NCI-H748 treated with DMSO at 0.1 percent for 48 hours (cell line): ENCODE measurements at regions not wholly inside any gene's neighbourhood (a gene's known extent, or its start where the extent isn't known, plus 50 kb on each side); places are given as distances from the start of the nearest gene placed in this dataset.
A peak's percentile ranks its signal among the peaks of the same experiment; 100 is the strongest.
"Not testable (repeated sequence)": the region's sequence is repeated elsewhere in the genome, so short reads cannot be mapped to it uniquely, and the experiment has no call there.

Experiments
- DNase-seq: peaks from one replicate; lab custom pipeline; 2025; lab: John Stamatoyannopoulos, UW

- no peak for DNase-seq
Observed at GRCh38 chr5:168093200-168093910, 198.1 kb upstream of the WWC1 start.

DNA sequence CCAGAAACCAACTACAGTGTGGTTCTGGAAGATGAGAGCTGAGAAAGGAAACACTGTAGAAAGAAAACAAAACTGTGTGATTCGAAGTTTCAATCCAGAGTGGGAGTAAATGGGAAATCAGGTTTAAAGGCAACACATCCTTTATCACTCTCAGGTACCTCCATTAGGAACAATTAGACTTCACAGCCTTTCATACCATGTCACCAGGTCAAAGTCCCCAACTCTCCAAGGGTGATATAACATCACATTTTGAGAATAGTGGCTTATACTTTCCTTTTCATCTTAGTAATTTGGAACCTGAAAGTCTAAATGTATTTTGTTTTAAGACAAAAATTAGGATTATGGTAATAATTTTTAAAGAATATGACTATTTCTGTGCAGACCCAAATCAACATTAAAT lies 194.9 kb upstream of the WWC1 start:
- DNase-seq: no peak

DNA sequence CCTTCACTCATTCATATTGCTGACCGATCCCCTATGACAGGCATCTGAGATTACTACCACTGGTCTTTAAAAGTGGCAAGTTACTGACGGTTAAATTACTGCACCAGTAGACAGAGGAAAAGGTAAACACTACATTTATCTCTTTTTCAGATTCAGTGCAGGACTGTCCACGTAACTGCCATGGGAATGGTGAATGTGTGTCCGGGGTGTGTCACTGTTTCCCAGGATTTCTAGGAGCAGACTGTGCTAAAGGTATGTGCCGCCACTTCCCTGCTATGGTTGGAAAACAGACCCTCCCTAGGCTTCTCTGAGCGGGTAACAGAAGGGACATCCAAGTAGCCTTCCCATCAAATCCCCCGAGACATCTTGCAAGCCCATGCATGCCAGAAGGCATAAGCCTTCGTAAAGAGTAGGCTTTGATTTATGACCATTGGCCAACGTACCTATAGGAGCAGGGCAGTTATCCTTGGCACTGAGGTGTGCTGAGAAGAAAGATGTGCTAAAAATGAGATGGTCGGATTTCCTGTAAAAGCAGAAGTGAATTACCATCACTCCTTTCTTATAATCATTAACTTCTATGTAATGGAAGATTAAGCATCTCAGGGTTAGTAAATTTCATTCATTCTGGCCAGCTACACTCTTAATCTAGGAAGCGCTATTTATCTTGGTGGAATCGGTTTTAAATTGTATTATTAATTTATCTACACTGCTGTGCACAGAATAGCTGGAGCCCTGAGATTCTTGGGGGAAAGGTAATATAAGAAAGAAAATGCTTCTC lies 193.4 kb upstream of the WWC1 start:
- no peak for DNase-seq

DNA sequence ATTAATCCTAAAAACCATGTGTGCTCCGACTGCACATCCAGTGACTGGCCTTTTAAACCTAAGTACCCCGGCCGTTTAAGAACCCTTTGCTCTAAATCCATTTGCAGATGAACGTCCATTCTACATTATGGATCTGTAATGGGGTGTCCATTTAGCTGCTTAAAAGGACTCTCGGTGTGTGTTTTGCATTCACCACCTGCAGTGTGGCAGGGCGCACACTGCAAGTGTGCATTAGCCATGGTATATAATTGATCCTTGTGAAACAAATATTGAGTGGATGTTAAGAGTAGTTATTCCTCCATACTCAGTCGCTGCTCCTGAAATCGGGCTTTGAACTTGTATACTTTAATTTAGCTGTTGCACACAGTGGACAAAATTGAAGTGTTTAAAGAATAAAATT lies 190.1 kb upstream of the WWC1 start:
- DNase-seq: no peak

- not testable (repeated sequence) for DNase-seq
Observed at GRCh38 chr5:168103018-168103417, 188.4 kb upstream of the WWC1 start.

GRCh38 chr5:168104350-168104749 lies 187.1 kb upstream of the WWC1 start:
- DNase-seq: no peak

- DNase-seq: no peak
Observed at GRCh38 chr5:168104811-168105481, 186.5 kb upstream of the WWC1 start.

DNA sequence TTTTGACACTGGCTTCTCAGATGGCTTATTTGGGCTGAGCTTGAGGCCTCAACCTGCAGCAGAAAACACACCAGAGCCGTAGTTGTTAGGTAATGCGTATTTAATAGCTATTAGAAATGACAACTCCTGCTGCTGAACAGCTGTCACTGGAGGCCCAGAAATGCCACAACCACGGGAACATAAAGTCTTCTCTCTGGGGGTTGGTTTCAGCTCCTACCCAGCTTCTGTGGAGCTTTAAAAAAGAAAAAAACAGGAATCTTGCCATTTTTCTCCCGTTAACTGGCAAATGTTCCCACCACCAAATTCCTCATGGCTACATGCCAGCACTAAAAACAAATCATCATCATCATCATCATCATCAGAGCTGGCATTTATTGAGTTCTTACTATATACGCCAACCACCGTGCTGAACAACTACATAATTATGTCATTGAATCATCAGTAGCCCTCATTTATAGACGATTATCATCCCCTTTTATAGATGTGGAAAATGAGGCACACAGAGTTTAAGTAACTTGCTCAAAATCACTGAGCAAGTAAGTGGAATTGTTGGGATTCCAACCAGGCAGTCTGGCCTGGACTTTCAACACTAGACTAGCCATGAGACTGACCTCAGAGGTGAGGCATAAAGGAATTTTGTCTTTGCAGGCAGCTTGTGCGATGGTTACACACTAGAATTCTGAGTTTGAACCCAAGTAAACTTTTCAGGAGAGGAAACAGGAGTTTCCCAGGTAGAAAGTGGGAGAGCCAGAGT lies 185.3 kb upstream of the WWC1 start:
- no peak for DNase-seq

- no peak for DNase-seq
Observed at GRCh38 chr5:168109441-168109840, 182.0 kb upstream of the WWC1 start.

DNA sequence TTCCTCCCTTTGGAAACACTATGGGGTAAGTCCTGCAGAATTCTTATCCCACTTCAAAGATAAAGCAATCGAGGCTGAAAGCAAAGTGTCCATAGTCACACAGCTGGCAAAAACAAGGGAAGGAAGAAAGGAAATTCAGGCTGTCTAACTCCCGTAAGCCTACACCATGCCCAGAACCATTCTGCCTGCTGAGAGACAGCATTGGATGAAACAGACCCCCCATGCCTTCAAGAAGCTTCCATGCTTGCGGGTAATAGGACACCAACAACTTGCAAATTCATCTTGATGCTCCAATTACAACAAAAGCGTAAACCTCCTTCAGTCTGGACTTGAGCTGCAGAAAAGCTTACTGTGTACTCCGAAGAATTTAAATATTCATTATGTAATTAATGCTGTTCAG lies 181.1 kb upstream of the WWC1 start:
- no peak for DNase-seq

DNA sequence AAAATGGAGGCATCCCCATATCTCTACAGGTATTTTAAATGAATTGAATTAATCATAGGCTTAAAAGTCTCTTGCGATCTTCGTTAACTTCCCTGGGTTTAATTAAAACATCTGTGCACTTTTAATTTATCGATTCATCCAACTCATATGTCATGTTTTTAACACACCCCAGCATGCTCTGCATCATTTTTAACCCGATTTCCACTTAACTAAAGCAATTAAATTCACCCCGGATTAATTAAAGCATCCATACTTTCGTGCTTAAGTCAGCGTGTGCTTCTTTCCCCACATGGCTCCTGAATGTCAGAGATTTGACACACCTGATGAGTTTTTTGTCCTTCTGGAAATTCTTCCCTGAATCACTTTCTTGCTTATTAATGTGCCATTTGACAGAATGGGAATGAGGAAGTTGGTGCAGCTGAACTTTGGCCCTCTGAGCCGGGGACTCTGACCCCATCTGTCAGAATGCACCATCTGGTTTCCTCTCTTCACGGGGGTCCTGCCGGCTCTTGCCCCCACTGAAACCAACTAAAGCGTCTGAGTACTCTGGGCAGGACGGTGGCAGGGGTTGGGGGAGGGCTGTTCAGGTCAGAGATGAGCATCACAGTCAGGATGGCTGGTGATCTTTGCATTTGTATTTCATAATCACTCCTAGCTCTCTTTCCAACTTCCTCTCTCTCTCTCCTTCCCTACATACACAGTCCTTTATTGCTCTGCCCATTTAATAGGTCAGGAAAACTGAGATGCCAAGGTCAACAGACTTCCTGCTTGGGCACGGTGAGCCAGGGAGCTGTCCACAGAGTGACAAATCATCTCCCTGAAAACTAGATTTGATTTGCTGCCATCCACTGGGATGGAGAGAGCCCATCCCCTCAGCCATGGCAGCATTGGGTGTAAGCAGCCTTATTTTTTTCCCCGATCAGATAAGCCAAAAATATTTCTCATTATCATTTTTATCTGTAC lies 180.3 kb upstream of the WWC1 start:
- DNase-seq: no peak

DNA sequence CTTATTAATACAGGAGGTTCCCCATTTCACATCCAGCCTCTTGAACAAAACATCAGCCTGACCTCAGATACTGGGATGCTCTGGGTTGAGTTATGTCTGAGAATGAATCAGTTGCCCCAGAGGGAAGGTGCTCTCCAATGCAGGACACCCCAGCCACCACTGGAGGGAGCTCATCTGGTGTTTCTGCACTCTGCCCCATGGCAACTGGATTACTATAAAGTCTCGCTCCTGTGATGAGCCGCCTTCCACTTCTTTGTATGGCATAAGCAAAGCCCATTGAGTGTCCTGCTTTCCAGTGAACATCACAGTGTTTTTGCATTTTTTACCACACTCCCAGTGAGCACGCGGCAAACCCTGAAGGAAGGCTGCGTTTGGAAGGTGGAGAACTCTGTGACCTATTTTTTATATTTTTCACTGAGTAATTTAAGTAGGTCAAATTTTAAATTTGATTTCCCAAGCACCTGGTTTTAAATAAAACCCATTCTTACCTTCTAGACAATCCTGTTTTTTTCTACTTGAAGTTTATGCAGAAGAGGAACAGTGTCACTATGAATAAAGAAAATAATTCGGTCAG lies 176.9 kb upstream of the WWC1 start:
- DNase-seq: peak; percentile 87

- peak; percentile 52 for DNase-seq
Observed at GRCh38 chr5:168117469-168117868, 174.0 kb upstream of the WWC1 start.

GRCh38 chr5:168118042-168118668 lies 173.3 kb upstream of the WWC1 start:
- DNase-seq: peak; percentile 68

DNA sequence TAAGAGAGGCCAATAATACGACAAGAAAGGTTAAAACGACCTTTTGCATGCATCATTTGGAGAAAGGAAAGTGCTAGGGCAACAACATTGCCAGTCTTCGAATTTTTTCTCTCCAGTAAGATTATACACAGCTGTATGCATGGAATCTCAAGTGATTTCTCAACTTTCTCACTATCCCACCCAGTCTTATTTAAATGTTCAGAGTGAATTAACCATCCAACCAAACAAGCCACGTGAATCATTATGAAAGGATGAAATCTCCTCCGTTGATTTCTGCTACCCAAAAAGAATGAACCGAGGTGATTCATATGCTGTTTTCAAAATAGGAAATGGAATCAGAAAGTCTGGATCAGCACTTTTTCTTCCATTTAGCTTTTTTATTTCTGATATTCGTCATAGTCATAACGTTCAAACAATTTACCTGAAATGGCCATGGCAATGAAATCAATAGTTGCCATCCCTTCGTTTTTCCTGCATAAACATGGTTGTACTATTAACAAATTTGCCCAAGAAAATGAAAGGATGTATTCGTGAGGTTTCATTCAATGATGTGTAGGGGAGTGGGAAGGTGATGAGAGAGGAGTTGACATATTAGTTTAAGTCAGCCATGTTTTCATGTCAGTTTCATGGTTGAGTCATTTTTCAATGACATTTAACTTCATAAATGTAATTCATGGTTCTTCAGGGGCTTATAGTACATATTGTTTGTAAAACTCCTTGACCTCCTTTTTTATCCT lies 170.9 kb upstream of the WWC1 start:
- no peak for DNase-seq

GRCh38 chr5:168121138-168121494 lies 170.3 kb upstream of the WWC1 start:
- no peak for DNase-seq

DNA sequence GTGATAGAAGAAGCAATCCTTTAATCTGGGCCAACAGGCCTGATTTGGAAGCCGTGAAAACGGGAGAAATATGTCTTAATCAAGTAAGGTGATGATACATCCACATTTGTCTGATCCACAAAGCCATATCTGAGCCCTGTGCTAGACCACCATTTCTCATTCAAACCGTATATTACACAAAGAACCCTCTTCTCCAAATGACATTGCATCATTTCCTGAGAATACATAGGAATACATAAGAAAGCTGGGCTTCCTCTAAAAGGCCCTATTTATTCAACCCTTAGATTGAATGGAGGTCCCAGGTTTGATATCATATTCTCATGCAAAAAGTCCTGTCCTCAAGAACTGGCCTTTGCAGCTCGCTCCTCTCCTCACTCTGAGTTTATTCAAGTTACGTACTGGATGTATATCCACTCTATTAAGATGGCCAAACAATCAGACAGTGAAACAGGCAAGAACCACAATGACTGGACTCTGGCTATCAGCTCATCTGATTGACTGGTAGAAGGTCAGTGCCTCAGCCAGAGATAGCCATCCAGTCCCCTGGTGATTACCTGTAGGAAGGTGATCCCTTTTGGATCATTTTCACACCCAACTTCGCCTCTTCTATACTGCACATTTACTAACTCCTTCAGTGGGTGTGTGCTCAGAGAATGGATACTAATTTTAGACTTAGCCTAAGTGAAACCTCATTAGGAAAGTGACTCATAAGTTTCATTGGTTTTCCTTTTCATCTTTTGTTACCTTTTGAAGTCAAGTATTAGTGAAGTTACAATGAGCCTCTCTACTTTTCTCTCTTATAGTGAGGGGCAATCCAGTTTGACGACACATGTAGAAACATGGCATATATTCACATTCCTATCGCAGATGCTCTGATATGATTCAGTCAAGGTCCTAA lies 167.6 kb upstream of the WWC1 start:
- no peak for DNase-seq

- DNase-seq: no peak
Observed at GRCh38 chr5:168125445-168126199, 165.8 kb upstream of the WWC1 start.
